ENCODE measurements at regions not wholly inside any gene's neighbourhood (a gene's known extent, or its start where the extent isn't known, plus 50 kb on each side); places are given as distances from the start of the nearest gene placed in this dataset.
A peak's percentile ranks its signal among the peaks of the same experiment; 100 is the strongest.

DNA sequence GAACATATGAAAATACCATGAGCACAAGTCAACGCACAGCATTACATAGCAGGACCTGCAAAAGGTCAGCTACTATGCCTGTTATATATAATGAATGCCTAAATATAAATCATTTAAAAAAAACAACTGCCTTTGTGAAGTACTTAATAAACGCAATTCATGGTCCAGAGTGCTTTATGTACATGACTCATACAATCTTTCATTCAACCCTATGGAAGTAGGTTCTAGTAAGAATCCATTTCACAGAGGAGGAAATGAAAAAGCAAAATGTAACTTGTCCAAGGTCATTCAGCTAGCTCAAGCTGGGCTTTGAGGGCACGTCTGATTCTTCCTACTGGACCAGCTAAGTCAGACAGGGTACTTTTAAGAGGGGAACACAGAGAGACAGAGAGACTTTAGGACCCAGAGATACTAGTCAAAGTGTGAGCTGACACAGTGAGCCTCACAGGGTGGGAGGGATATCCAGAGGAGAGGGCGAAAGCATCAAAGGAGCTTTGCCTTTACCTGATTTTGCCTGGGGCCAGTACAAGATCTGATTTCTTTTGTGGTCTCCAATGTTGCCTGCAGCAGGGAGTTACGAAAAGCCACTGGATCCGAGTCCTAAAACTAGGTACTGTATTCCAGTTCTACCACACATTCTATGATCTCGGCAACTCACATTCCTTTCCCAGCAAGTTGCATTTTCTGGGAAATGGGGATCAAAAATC, 83.4 kb upstream of the ZFHX3 start:
- Histone ChIP-seq H3K9ac (ENCODE audit: low read depth, low read length) (no peak overlapping the region), H3K4me1 (ENCODE audit: control insufficient read depth, insufficient read depth, low read length) (peaks cover 6% of the 10 kb centered on the region), H3K36me3 (ENCODE audit: insufficient read depth, low read length) (no peaks in the 10 kb centered on the region), H3K9me3 (replicated peaks; ENCODE audit: low read length) (no peaks in the 10 kb centered on the region), H3K4me2 (ENCODE audit: low read length) (no peak overlapping the region), H3K4me3 (ENCODE audit: low read length) (no peak overlapping the region), H3K27me3 (ENCODE audit: control insufficient read depth, insufficient read depth, low read length) (no peaks in the 10 kb centered on the region)

DNA sequence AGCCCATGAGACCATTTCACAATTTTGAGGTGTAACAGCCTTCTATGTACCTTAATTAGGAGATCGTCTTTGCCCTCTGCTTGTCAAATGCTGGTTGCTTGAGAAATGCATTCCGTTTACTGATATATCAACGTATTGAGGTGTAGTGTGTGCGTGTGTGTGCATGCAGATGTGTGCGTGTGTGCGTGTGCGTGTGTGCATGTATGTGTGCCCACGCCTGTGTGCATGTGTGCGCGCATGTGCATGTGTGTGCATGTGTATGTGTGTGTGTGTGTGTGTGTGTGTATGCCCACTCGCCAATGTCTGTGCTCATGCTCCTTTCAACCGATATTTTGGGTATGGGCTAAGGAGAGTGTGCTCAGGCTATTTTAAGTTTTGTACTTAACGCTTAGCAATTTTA, 81.5 kb upstream of the ZFHX3 start:
- Histone ChIP-seq H3K27me3 (ENCODE audit: control insufficient read depth, insufficient read depth, low read length) (no peaks in the 10 kb centered on the region), H3K9ac (ENCODE audit: low read depth, low read length) (no peak overlapping the region), H3K4me2 (ENCODE audit: low read length) (no peak overlapping the region), H3K4me1 (ENCODE audit: control insufficient read depth, insufficient read depth, low read length) (peaks cover 15% of the 10 kb centered on the region), H3K4me3 (ENCODE audit: low read length) (no peak overlapping the region), H3K36me3 (ENCODE audit: insufficient read depth, low read length) (no peaks in the 10 kb centered on the region), H3K9me3 (replicated peaks; ENCODE audit: low read length) (no peaks in the 10 kb centered on the region)

DNA sequence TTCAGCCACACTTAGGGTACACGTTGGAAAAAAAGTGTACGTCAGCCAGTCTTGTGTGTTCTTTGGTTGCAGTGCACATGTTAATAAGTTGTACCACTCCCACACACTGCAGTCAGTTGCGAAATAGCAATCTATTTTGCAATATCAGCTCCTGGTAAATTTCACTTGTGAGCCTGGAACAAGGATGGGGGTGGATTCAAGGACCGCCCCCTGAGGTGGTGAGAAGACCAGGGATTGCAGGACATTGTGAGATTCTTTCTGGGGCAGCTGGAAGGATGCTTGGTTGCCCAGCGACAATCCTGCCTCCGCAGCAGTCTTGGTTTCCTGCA, 78.6 kb upstream of the ZFHX3 start:
- H3K27me3 ChIP-seq (ENCODE audit: control insufficient read depth, insufficient read depth, low read length), result no peaks in the 10 kb centered on the region
- H3K9me3 ChIP-seq (replicated peaks; ENCODE audit: low read length), result no peaks in the 10 kb centered on the region
- no peaks in the 10 kb centered on the region for H3K36me3 ChIP-seq (ENCODE audit: insufficient read depth, low read length)
- no peak overlapping the region for H3K4me3 ChIP-seq (ENCODE audit: low read length)
- peaks cover 15% of the 10 kb centered on the region for H3K4me1 ChIP-seq (ENCODE audit: control insufficient read depth, insufficient read depth, low read length)
- peak overlapping the region; percentile 17 for H3K4me2 ChIP-seq (ENCODE audit: low read length)
- no peak overlapping the region for H3K9ac ChIP-seq (ENCODE audit: low read depth, low read length)

DNA sequence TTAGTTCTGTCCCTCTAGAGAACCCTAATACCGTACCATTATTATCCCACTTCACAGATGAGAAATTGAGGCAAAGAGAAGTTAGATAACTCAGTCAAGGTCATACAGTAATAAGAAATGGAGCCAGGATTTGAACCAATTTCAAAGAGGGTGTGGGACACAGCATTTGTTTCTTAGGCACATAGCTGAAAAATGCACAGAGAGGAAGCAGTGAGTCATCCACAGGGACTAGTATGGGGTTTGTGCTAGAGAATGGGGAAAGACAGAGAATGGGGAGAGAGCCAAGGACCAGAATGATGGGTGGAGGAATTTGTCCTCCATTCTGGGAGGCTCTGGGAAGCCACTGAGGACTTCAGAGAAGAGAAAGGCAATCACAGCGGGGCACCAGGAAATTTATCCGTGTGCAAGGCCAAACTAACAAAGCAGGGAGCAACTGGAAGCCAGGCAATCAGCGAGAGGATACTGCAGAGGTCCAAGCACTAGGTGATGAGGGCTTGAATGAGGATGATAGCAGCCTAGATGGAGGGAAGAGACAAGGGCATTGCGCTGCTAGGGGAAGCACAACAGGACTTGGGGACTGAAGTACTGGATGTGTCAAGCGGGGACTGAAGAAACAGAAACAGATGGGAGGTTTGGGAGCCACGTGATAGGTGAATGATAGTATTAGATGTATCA, 78.1 kb upstream of the ZFHX3 start:
- Histone ChIP-seq H3K4me1 (ENCODE audit: control insufficient read depth, insufficient read depth, low read length) (peaks cover 15% of the 10 kb centered on the region), H3K9me3 (replicated peaks; ENCODE audit: low read length) (no peaks in the 10 kb centered on the region), H3K4me3 (ENCODE audit: low read length) (no peak overlapping the region), H3K4me2 (ENCODE audit: low read length) (peak overlapping the region; percentile 17), H3K27me3 (ENCODE audit: control insufficient read depth, insufficient read depth, low read length) (no peaks in the 10 kb centered on the region), H3K36me3 (ENCODE audit: insufficient read depth, low read length) (no peaks in the 10 kb centered on the region), H3K9ac (ENCODE audit: low read depth, low read length) (no peak overlapping the region)

DNA sequence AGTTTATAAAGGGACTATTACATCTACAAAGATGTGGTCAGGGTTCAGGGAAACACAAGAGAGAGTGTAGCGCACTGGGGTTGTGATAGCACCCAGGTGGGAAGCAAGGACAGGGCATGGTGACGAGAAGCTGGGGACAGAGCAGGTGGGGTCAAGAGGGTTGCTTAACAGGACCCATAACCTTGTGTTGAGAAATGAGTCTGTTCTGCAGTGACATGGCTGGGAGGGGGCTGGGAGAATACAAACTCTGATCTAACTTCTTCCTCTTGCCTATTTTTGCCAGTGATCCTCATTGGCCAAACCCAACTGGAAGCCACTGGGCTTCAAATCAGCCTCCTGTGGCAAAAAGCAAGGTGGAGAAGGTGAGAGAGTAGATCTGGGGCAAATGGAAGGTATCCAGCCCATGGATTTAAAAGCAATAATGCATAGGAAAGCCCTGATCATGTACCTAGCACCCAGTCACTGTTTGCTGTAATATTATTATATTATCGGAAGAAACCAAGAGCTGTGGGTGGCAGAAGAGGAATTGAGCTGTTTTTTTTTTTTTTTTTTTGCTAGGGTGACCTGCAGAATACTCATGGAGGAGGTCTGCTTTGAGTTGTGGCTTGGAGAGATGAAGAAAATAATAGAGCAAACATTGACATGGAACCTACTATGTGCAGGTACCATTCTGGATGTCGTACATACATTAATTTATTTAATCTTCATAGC, 76.9 kb upstream of the ZFHX3 start:
- H3K4me2 ChIP-seq (ENCODE audit: low read length), result no peak overlapping the region
- no peak overlapping the region for H3K9ac ChIP-seq (ENCODE audit: low read depth, low read length)
- H3K4me3 ChIP-seq (ENCODE audit: low read length), result no peak overlapping the region
- H3K27me3 ChIP-seq (ENCODE audit: control insufficient read depth, insufficient read depth, low read length), result no peaks in the 10 kb centered on the region
- no peaks in the 10 kb centered on the region for H3K9me3 ChIP-seq (replicated peaks; ENCODE audit: low read length)
- no peaks in the 10 kb centered on the region for H3K36me3 ChIP-seq (ENCODE audit: insufficient read depth, low read length)
- H3K4me1 ChIP-seq (ENCODE audit: control insufficient read depth, insufficient read depth, low read length), result peaks cover 15% of the 10 kb centered on the region

DNA sequence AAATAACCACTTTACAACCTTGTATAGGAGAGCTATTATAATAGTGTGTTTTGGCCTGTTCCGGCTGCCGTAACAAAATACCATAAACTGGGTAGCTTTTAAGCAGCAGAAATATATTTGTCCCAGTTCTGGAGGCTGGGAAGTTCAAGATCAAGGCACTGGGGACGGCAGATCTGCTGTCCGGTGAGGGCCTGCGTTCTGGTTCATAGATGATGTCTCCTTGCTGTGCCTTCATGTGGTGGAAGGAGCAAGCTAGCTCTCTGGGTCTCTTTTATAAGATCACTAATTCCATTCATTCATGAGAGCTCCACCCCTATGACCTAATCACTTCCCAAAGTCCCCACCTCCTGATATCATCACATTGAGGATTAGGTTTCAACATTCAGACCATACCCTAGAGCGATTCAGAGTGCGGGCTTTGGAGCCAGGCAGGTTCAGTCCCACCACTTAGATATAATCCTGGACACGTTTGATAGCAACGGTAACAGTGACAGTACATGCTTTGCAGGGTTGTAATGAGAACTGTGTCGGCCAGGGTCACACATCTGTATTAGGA, 76.2 kb upstream of the ZFHX3 start:
- H3K4me1 ChIP-seq (ENCODE audit: control insufficient read depth, insufficient read depth, low read length), result peaks cover 15% of the 10 kb centered on the region
- H3K9ac ChIP-seq (ENCODE audit: low read depth, low read length), result no peak overlapping the region
- no peaks in the 10 kb centered on the region for H3K27me3 ChIP-seq (ENCODE audit: control insufficient read depth, insufficient read depth, low read length)
- H3K4me3 ChIP-seq (ENCODE audit: low read length), result no peak overlapping the region
- no peaks in the 10 kb centered on the region for H3K36me3 ChIP-seq (ENCODE audit: insufficient read depth, low read length)
- no peaks in the 10 kb centered on the region for H3K9me3 ChIP-seq (replicated peaks; ENCODE audit: low read length)
- no peak overlapping the region for H3K4me2 ChIP-seq (ENCODE audit: low read length)

DNA sequence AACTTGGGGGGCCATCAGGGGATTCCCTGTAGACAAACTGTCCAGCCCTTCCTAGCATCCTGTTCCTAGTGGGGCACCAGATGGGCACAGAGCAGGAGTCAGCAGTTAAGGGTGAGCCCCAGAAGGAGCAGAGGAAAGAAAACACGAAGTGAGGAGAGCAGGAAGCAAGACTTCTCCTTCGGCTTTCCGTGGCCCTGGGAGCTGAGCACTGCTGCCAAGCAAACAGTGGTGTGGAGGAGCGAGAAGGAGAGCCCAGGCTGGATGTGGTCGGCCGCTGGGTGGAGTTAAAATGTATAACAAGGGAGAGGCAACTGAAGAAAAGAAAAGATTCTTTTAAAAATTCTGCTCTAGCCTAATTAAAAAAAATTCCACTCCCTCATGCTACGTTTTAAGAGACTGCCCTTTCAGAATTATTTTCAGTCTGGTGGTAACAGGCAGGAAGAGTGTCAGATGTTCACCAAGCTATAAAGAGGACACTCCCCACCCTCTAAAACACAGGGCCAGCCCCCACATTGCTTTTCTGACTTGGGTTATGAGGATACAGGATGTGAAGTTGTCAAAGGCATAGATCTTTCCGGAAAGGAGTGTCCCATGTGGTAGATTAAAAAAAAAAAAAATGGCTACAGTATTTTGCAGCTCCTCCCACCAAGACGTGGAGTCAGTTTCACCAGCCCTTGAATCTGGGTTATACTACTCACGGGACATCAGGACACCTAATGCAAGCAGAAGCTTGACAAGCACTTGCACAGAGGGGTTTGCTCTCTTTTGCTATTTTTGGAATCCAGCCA, 74.9 kb upstream of the ZFHX3 start:
- no peaks in the 10 kb centered on the region for H3K36me3 ChIP-seq (ENCODE audit: insufficient read depth, low read length)
- H3K4me3 ChIP-seq (ENCODE audit: low read length), result no peak overlapping the region
- no peaks in the 10 kb centered on the region for H3K27me3 ChIP-seq (ENCODE audit: control insufficient read depth, insufficient read depth, low read length)
- H3K4me2 ChIP-seq (ENCODE audit: low read length), result no peak overlapping the region
- no peaks in the 10 kb centered on the region for H3K9me3 ChIP-seq (replicated peaks; ENCODE audit: low read length)
- no peak overlapping the region for H3K9ac ChIP-seq (ENCODE audit: low read depth, low read length)
- H3K4me1 ChIP-seq (ENCODE audit: control insufficient read depth, insufficient read depth, low read length), result peaks cover 15% of the 10 kb centered on the region

DNA sequence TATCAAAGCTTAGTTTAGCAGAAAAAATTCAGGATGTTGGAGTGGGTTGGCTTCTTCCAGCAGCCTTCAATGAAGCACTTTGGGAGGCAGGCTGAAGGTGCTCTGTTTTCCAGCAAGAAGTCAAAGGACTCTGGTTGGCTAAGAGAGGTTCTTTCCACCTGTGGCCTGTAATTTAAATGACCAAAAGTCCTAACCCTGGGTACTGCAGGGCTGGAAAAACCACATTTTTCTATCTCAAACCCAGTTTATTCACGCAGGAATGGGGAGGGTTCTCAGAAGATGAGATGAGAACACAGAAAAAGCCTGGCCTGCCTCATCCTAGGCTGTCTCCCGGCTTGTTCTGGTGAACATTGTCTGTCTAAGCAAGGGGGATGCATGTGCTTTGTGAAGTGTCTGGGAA, 68.6 kb upstream of the ZFHX3 start:
- Histone ChIP-seq H3K27me3 (ENCODE audit: control insufficient read depth, insufficient read depth, low read length) (no peaks in the 10 kb centered on the region), H3K4me2 (ENCODE audit: low read length) (no peak overlapping the region), H3K9ac (ENCODE audit: low read depth, low read length) (no peak overlapping the region)

DNA sequence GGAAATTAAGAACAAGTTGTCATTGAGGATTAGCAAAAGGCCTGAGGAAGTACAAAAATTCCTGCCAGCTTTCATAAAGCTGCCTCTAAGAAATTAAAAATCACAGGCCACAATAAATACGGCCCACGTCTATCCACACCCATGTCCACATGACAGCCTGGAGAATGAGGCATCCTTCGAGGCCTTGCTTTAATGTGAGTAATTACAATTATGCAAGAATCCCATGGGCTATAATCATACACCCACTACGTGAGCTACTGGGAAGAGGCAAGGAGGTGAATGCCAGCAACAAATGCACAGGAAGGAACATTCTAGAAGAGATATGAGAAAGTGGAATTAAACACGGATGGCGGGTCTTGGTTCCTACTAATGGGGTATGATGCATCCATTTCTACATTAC, 65.4 kb upstream of the ZFHX3 start:
- Histone ChIP-seq H3K27me3 (ENCODE audit: control insufficient read depth, insufficient read depth, low read length) (no peaks in the 10 kb centered on the region), H3K4me2 (ENCODE audit: low read length) (no peak overlapping the region), H3K4me3 (ENCODE audit: low read length) (no peak overlapping the region), H3K36me3 (ENCODE audit: insufficient read depth, low read length) (no peaks in the 10 kb centered on the region), H3K9me3 (replicated peaks; ENCODE audit: low read length) (no peaks in the 10 kb centered on the region), H3K4me1 (ENCODE audit: control insufficient read depth, insufficient read depth, low read length) (peaks cover 9% of the 10 kb centered on the region), H3K9ac (ENCODE audit: low read depth, low read length) (no peak overlapping the region)

More for the DNA sequence above, 68.6 kb upstream of the ZFHX3 start:
- no peak overlapping the region for H3K4me3 ChIP-seq (ENCODE audit: low read length)
- no peaks in the 10 kb centered on the region for H3K36me3 ChIP-seq (ENCODE audit: insufficient read depth, low read length)
- H3K9me3 ChIP-seq (replicated peaks; ENCODE audit: low read length), result no peaks in the 10 kb centered on the region
- H3K4me1 ChIP-seq (ENCODE audit: control insufficient read depth, insufficient read depth, low read length), result peaks cover 9% of the 10 kb centered on the region

DNA sequence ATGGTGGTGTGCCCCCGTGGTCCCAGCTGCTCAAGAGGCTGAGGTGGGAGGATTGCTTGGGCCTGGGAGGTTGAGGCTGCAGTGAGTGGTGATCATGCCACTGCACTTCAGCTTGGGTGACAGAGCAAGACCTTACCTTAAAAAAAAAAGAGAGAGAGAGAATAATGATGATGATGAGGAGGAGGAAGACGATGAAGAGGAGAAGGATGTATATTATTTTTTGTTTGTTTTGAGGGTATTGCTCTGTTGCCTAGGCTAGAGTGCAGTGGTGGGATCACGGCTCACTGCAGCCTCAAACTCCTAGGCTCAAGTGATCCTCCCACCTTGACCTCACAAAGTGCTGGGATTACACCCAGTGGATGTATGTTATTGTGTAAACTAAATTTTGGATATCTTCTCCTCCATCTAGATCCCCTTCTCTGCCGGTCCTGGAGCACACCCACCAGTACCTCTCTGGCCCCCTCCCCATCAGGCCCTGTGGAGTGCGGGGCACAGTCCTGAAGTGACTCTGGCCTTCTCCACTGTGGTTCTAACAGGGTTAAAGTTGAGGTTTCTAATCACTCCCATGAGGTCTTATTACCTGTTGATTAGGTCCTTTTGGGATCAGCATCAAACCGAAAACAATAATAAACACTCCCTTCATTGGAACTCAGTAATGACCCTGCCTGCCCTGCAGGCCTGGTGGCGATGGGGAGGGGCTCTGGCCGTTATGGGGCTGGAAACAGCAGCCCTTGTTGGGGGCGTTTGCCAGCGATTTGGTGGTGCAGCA, 60.5 kb upstream of the ZFHX3 start:
- H3K4me2 ChIP-seq (ENCODE audit: low read length), result no peak overlapping the region
- no peak overlapping the region for H3K4me3 ChIP-seq (ENCODE audit: low read length)
- H3K36me3 ChIP-seq (ENCODE audit: insufficient read depth, low read length), result no peaks in the 10 kb centered on the region
- H3K9me3 ChIP-seq (replicated peaks; ENCODE audit: low read length), result no peaks in the 10 kb centered on the region
- H3K9ac ChIP-seq (ENCODE audit: low read depth, low read length), result no peak overlapping the region
- no peaks in the 10 kb centered on the region for H3K27me3 ChIP-seq (ENCODE audit: control insufficient read depth, insufficient read depth, low read length)
- H3K4me1 ChIP-seq (ENCODE audit: control insufficient read depth, insufficient read depth, low read length), result peaks cover 7% of the 10 kb centered on the region
